ENCODE measurements at regions not wholly inside any gene's neighbourhood (a gene's known extent, or its start where the extent isn't known, plus 50 kb on each side); places are given as distances from the start of the nearest gene placed in this dataset.

DNA sequence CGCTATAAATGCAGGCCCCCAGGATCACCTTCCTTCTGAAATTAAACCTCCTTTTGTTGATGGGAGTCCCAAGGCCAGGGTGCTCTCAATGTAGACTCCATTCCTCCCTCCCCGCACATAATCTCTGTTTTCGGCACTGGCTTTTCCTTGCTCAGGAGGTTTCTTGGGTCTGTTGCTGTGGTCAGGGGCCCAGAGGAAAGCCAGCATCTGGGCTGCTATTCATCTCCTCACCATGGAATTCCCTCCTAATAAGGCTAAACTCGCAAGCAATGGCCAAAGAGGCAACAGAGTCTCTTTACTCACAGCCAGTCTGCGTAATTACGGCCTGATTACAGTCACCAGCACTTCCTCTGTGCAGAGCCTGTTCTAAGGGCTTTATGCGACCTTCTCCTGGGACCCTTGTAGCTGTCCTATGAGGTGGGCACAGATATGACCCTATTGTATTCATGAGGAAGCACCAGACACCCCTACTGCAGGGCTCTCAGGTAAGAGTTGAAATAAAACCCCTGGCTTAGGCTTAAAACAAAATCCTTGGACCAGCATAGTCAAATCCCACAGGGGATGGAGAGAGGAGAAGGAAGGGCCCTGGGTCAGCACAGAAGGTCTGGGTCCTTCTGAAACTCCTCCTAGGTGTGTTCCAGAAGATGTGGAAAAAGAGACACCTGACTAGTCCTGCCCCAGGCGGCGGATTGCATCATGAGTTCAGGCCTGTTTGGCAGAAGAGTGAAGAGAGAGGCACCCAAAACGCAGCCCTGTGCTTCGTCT, 105.0 kb upstream of the SH3BP4 start:
- Histone ChIP-seq H3K4me3 (no peak overlapping the region), H3K27me3 (no peaks in the 10 kb centered on the region), H3K36me3 (no peaks in the 10 kb centered on the region), H3K4me1 (peaks cover 0 to 16% (median under 1%) of the 10 kb centered on the region in 9 donors), H3K27ac (no peak overlapping the region), H3K9me3 (no peaks in the 10 kb centered on the region)
- no peak for DNase-seq
- no peak for ATAC-seq
- WGBS, 2 donors = 94 to 96% methylated on average over 11 of the region's 11 CpGs
- TF ChIP-seq, protein P1, sequence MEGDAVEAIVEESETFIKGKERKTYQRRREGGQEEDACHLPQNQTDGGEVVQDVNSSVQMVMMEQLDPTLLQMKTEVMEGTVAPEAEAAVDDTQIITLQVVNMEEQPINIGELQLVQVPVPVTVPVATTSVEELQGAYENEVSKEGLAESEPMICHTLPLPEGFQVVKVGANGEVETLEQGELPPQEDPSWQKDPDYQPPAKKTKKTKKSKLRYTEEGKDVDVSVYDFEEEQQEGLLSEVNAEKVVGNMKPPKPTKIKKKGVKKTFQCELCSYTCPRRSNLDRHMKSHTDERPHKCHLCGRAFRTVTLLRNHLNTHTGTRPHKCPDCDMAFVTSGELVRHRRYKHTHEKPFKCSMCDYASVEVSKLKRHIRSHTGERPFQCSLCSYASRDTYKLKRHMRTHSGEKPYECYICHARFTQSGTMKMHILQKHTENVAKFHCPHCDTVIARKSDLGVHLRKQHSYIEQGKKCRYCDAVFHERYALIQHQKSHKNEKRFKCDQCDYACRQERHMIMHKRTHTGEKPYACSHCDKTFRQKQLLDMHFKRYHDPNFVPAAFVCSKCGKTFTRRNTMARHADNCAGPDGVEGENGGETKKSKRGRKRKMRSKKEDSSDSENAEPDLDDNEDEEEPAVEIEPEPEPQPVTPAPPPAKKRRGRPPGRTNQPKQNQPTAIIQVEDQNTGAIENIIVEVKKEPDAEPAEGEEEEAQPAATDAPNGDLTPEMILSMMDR (IDR thresholded peaks at IDR 0.05) = no peak
- intact Hi-C loops (cut with DNase I) = no loop called here

DNA sequence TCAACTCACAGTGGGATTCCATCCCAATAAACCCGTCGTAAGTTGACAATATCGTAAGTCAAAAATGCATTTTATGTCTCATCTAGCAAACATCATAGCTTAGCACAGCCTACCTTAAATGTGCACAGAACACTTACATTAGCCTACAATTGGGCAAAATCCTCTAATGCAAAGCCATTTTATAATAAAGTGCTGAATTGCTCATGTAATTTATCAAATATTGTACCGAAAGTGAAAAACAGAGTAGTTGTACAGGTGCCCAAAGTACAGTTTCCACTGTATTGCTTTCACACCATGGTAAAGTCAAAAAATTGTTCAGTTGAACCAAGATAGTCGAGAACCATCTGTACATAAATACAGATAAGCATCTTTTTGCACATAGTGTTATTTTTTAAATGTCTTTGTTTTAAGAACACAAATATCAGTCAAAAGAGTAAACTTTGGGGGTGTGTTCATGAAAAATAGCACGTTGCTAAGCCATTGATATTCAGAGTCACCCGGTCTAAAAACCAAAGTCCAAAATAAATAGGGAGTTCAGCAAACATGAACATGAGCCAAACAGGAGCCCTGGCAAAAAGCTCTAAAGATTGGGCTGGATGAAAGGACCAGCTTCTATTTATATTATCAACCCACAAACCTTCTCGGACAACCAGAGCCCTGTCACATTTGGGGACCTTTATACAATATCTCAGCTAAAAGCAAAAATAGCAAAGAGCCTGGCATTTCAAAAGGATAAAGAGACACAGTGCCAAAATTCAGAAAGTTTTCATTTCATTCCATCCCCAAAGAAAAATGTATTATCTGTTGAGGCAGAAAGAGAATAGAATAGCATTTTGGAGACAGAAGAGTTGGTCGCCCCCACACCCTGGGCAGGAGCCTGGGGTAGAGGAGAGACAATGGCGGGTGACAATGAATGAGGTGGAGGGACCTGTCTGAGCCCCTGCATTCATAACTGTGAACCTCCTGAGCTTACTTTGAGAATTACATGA, 105.9 kb upstream of the SH3BP4 start:
- Histone ChIP-seq H3K36me3 (no peaks in the 10 kb centered on the region), H3K9me3 (no peaks in the 10 kb centered on the region), H3K4me3 (no peak overlapping the region), H3K4me1 (peaks cover 0 to 25% (median 9%) of the 10 kb centered on the region in 9 donors), H3K27ac (no peak overlapping the region), H3K27me3 (no peaks in the 10 kb centered on the region)
- intact Hi-C loops (cut with DNase I) = no loop called here
- 78 to 83% methylated on average over 10 of the region's 10 CpGs for WGBS, 2 donors
- no peak for DNase-seq
- TF ChIP-seq, protein P1 (IDR thresholded peaks at IDR 0.05) = no peak
- no peak for ATAC-seq

DNA sequence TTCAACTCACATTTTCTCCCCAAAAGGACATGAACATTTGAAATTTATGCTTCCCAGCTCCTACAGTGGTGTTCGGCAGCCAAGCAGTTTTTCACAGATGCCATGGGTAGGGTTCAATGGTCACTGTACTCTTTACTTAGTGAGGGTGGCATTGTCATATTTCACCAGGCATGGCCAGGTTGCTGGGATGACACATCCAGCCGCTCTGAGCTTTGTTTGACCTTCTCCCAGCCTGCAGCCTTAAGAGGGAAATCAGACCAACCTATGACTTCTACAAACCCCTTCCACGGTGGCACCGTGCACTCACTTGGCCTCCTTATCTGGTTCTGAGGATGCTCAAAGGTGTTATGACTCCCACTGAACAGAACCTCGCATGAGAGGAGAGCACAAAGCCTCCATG, 108.4 kb upstream of the SH3BP4 start:
- H3K27me3 ChIP-seq = no peaks in the 10 kb centered on the region
- peaks cover 0 to 26% (median 20%) of the 10 kb centered on the region in 9 donors for H3K4me1 ChIP-seq
- intact Hi-C loops (cut with DNase I) = no loop called here
- ATAC-seq (no peak), DNase-seq (no peak)
- no peak overlapping the region for H3K4me3 ChIP-seq
- no peaks in the 10 kb centered on the region for H3K36me3 ChIP-seq
- H3K27ac ChIP-seq = no peak overlapping the region
- TF ChIP-seq, protein P1 (IDR thresholded peaks at IDR 0.05) = no peak
- no peaks in the 10 kb centered on the region for H3K9me3 ChIP-seq
- whole genome bisulfite sequencing, 2 donors = 89 to 96% methylated on average over 5 of the region's 5 CpGs

DNA sequence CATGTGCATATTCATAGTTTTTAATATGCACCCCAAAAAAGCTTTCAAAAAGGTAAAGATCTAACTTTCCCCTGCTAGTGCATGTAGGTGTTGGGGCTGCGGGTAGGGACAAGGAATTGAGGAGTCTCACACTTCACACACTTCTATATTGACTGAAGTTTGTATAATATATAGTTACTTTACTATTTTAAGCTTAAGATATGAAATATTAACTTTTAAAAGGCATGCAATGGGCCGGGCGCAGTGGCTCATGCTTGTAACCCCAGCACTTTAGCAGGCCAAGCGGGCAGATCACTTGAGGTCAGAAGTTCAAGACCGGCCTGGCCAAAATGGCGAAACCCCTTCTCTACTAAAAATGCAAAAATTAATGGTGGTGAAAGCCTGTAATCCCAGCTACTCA, 109.1 kb upstream of the SH3BP4 start:
- DNase-seq = no peak

More for the DNA sequence above, 109.1 kb upstream of the SH3BP4 start:
- Histone ChIP-seq H3K27me3 (no peaks in the 10 kb centered on the region), H3K36me3 (no peaks in the 10 kb centered on the region), H3K27ac (no peak overlapping the region), H3K4me1 (peaks cover 0 to 25% (median 20%) of the 10 kb centered on the region in 9 donors), H3K9me3 (no peaks in the 10 kb centered on the region), H3K4me3 (no peak overlapping the region)
- no peak for ATAC-seq
- TF ChIP-seq, protein P1 (IDR thresholded peaks at IDR 0.05) = no peak
- intact Hi-C loops (cut with DNase I) = no loop called here
- 97 to 98% methylated on average over 6 of the region's 6 CpGs for WGBS, 2 donors

Measured in heart right ventricle (tissue), 16 donors.